ENCODE measurements at regions not wholly inside any gene's neighbourhood (a gene's known extent, or its start where the extent isn't known, plus 50 kb on each side); places are given as distances from the start of the nearest gene placed in this dataset.
A peak's percentile ranks its signal among the peaks of the same experiment; 100 is the strongest.

GRCh38 chr18:73924836-73925235 lies 222.8 kb downstream of the FBXO15 start:
- DNase-seq (ENCODE audit: extremely low read depth, low read depth) = no peak
- no peak for TF ChIP-seq CTCF (IDR thresholded peaks at IDR 0.05; ENCODE audit: low read depth, low read length)

GRCh38 chr18:73924307-73924706 lies 223.3 kb downstream of the FBXO15 start:
- peak; percentile 22 for DNase-seq (ENCODE audit: extremely low read depth, low read depth)
- TF ChIP-seq CTCF (IDR thresholded peaks at IDR 0.05; ENCODE audit: low read depth, low read length) = no peak

- TF ChIP-seq CTCF (IDR thresholded peaks at IDR 0.05; ENCODE audit: low read depth, low read length) = no peak
- DNase-seq (ENCODE audit: extremely low read depth, low read depth) = peak; percentile 48
Observed at GRCh38 chr18:73923866-73924265, 223.8 kb downstream of the FBXO15 start.

- no peak for DNase-seq (ENCODE audit: extremely low read depth, low read depth)
- no peak for TF ChIP-seq CTCF (IDR thresholded peaks at IDR 0.05; ENCODE audit: low read depth, low read length)
Observed at GRCh38 chr18:73920033-73920432, 227.6 kb downstream of the FBXO15 start.

- no peak for DNase-seq (ENCODE audit: extremely low read depth, low read depth)
- no peak for TF ChIP-seq CTCF (IDR thresholded peaks at IDR 0.05; ENCODE audit: low read depth, low read length)
Observed at GRCh38 chr18:73918816-73919215, 228.8 kb downstream of the FBXO15 start.

- TF ChIP-seq CTCF (IDR thresholded peaks at IDR 0.05; ENCODE audit: low read depth, low read length) = no peak
- no peak for DNase-seq (ENCODE audit: extremely low read depth, low read depth)
Observed at GRCh38 chr18:73917046-73917445, 230.6 kb downstream of the FBXO15 start.

- TF ChIP-seq CTCF (IDR thresholded peaks at IDR 0.05; ENCODE audit: low read depth, low read length) = no peak
- no peak for DNase-seq (ENCODE audit: extremely low read depth, low read depth)
Observed at GRCh38 chr18:73913505-73913904, 234.1 kb downstream of the FBXO15 start.
